Upper lobe of left lung (tissue), 4 donors: ENCODE measurements at regions not wholly inside any gene's neighbourhood (a gene's known extent, or its start where the extent isn't known, plus 50 kb on each side); places are given as distances from the start of the nearest gene placed in this dataset.

Source experiments
- CTCF ChIP-seq, 6 experiments: fragments of 450-650 bp in 4 of 6; fragments of 200-600 bp in 2 of 6; sonication (generic) in 2 of 6; IDR thresholded peaks; one replicate each; pipeline ENCODE4 v1.5.1; 2016 to 2019; ENCODE audit warnings: antibody characterized with exemption in 6 of 6
- POLR2A ChIP-seq, 4 donors: fragments of 450-650 bp; IDR thresholded peaks; one replicate each; pipeline ENCODE4 v1.5.1; 2016 to 2017; ENCODE audit warnings: antibody characterized with exemption in 4 of 4, mild to moderate bottlenecking in 2 of 4

GRCh38 chr6:93821953-93822352 is 402.6 kb upstream of the EPHA7 start:
- TF ChIP-seq CTCF (IDR thresholded peaks at IDR 0.05) (no peak), POLR2A (IDR thresholded peaks at IDR 0.05) (no peak)
